ENCODE measurements at regions not wholly inside any gene's neighbourhood (a gene's known extent, or its start where the extent isn't known, plus 50 kb on each side); places are given as distances from the start of the nearest gene placed in this dataset.

- TF ChIP-seq, protein P1, sequence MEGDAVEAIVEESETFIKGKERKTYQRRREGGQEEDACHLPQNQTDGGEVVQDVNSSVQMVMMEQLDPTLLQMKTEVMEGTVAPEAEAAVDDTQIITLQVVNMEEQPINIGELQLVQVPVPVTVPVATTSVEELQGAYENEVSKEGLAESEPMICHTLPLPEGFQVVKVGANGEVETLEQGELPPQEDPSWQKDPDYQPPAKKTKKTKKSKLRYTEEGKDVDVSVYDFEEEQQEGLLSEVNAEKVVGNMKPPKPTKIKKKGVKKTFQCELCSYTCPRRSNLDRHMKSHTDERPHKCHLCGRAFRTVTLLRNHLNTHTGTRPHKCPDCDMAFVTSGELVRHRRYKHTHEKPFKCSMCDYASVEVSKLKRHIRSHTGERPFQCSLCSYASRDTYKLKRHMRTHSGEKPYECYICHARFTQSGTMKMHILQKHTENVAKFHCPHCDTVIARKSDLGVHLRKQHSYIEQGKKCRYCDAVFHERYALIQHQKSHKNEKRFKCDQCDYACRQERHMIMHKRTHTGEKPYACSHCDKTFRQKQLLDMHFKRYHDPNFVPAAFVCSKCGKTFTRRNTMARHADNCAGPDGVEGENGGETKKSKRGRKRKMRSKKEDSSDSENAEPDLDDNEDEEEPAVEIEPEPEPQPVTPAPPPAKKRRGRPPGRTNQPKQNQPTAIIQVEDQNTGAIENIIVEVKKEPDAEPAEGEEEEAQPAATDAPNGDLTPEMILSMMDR (IDR thresholded peaks at IDR 0.05) = no peak
- TF ChIP-seq POLR2A (IDR thresholded peaks at IDR 0.05) = no peak
Observed at GRCh38 chr11:23730307-23730998, 766.4 kb upstream of the LUZP2 start.
